ENCODE measurements at regions not wholly inside any gene's neighbourhood (a gene's known extent, or its start where the extent isn't known, plus 50 kb on each side); places are given as distances from the start of the nearest gene placed in this dataset.

DNA sequence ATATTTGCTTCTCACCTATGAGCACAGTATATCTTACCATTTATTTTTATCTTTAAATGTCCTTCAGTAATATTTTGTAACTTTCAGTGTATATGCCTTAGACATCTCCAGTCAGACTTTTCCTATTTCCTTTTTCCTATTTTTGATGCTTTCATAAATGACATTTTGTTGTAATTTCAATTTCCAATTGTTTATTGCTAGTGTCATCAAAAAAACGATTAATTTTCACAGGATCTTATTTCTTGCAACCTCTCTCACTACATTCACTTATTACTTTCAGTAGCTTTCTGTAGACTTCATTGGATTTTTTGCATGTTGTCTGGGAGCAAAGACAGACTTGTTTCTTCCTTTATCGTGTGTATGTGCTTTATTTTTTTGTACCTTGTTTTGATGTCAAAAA lies 602.4 kb downstream of the AJAP1 start:
- no peak overlapping the region for H2AFZ ChIP-seq (ENCODE audit: low read depth, low read length, poor library complexity, severe bottlenecking)
- BruUV-seq (replicated peaks), result no TSS peak
- no peaks in the 10 kb centered on the region for H3K79me2 ChIP-seq (ENCODE audit: insufficient read depth, low read length)
- ChIA-PET CTCF (no interaction called here), POLR2A (no interaction called here), RAD21 (ENCODE audit: low non-redundant PET in 1 of 2, low total read pairs in 2 of 2, uncharacterized antibody in 2 of 2, unreplicated experiment in 2 of 2) (no interaction called here)
- H3K4me1 ChIP-seq (ENCODE audit: control insufficient read depth in 1 of 2, insufficient read depth in 2 of 2, low read length in 2 of 2), result no peaks in the 10 kb centered on the region
- H3K9me3 ChIP-seq (ENCODE audit: control insufficient read depth in 1 of 2, insufficient read depth in 1 of 2, low read depth in 1 of 2, low read length in 2 of 2), result peaks cover 0 to 4% of the 10 kb centered on the region in 2 experiments; a peak in 2 of 4 replicates
- no peak overlapping the region for H3K4me2 ChIP-seq (ENCODE audit: low read length)
- no peak overlapping the region for H3K27ac ChIP-seq (ENCODE audit: low read depth, low read length)
- H3K9me2 ChIP-seq (ENCODE audit: insufficient read depth), result no peaks in the 10 kb centered on the region
- H3K4me3 ChIP-seq (replicated peaks in 1 of 2; ENCODE audit: low read depth in 1 of 2, low read length in 2 of 2), result no peak overlapping the region
- DNase-seq (ENCODE audit: low read depth, low spot score) (no peak), ATAC-seq (no peak)
- no peak overlapping the region for H3K9ac ChIP-seq (ENCODE audit: low read length)
- intact Hi-C loops (cut with micrococcal nuclease), result no loop called here
- no peaks in the 10 kb centered on the region for H3K27me3 ChIP-seq (ENCODE audit: insufficient read depth, low read length)
- no peaks in the 10 kb centered on the region for H4K20me1 ChIP-seq (ENCODE audit: insufficient read depth)
- TF ChIP-seq YY1 (IDR thresholded peaks at IDR 0.05; ENCODE audit: extremely low read depth, insufficient replicate concordance, low read depth, low read length), result no peak
- TF ChIP-seq, protein P1, sequence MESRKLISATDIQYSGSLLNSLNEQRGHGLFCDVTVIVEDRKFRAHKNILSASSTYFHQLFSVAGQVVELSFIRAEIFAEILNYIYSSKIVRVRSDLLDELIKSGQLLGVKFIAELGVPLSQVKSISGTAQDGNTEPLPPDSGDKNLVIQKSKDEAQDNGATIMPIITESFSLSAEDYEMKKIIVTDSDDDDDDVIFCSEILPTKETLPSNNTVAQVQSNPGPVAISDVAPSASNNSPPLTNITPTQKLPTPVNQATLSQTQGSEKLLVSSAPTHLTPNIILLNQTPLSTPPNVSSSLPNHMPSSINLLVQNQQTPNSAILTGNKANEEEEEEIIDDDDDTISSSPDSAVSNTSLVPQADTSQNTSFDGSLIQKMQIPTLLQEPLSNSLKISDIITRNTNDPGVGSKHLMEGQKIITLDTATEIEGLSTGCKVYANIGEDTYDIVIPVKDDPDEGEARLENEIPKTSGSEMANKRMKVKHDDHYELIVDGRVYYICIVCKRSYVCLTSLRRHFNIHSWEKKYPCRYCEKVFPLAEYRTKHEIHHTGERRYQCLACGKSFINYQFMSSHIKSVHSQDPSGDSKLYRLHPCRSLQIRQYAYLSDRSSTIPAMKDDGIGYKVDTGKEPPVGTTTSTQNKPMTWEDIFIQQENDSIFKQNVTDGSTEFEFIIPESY (IDR thresholded peaks at IDR 0.05; ENCODE audit: extremely low read depth, insufficient replicate concordance, low read length), result no peak
- no peak for TF ChIP-seq TCF7L2 (IDR thresholded peaks at IDR 0.05; ENCODE audit: borderline replicate concordance, extremely low read depth, insufficient read depth, insufficient read length)
- no peak for TF ChIP-seq RAD21 (IDR thresholded peaks at IDR 0.05; ENCODE audit: low read depth)
- TF ChIP-seq ELF1 (IDR thresholded peaks at IDR 0.05; ENCODE audit: borderline replicate concordance, low read depth), result no peak
- no peak for TF ChIP-seq POLR2A (IDR thresholded peaks at IDR 0.05; ENCODE audit: borderline replicate concordance, extremely low read depth, insufficient read depth, insufficient read length)
- TF ChIP-seq, protein P2, sequence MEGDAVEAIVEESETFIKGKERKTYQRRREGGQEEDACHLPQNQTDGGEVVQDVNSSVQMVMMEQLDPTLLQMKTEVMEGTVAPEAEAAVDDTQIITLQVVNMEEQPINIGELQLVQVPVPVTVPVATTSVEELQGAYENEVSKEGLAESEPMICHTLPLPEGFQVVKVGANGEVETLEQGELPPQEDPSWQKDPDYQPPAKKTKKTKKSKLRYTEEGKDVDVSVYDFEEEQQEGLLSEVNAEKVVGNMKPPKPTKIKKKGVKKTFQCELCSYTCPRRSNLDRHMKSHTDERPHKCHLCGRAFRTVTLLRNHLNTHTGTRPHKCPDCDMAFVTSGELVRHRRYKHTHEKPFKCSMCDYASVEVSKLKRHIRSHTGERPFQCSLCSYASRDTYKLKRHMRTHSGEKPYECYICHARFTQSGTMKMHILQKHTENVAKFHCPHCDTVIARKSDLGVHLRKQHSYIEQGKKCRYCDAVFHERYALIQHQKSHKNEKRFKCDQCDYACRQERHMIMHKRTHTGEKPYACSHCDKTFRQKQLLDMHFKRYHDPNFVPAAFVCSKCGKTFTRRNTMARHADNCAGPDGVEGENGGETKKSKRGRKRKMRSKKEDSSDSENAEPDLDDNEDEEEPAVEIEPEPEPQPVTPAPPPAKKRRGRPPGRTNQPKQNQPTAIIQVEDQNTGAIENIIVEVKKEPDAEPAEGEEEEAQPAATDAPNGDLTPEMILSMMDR (IDR thresholded peaks at IDR 0.05 in 2 of 3, conservative IDR thresholded peaks at IDR 0.05 in 1 of 3; ENCODE audit: borderline replicate concordance in 1 of 3, insufficient read depth in 1 of 3, low read depth in 2 of 3, low read length in 2 of 3), result no peak
- TF ChIP-seq EZH2 (IDR thresholded peaks at IDR 0.05), result no peak
- no peak for TF ChIP-seq CBX3 (IDR thresholded peaks at IDR 0.05; ENCODE audit: low read depth)
- TF ChIP-seq, protein P3, sequence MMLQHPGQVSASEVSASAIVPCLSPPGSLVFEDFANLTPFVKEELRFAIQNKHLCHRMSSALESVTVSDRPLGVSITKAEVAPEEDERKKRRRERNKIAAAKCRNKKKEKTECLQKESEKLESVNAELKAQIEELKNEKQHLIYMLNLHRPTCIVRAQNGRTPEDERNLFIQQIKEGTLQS (IDR thresholded peaks at IDR 0.05), result no peak
- no peak for TF ChIP-seq SP1 (IDR thresholded peaks at IDR 0.05; ENCODE audit: low read depth)
- TF ChIP-seq, protein P4, sequence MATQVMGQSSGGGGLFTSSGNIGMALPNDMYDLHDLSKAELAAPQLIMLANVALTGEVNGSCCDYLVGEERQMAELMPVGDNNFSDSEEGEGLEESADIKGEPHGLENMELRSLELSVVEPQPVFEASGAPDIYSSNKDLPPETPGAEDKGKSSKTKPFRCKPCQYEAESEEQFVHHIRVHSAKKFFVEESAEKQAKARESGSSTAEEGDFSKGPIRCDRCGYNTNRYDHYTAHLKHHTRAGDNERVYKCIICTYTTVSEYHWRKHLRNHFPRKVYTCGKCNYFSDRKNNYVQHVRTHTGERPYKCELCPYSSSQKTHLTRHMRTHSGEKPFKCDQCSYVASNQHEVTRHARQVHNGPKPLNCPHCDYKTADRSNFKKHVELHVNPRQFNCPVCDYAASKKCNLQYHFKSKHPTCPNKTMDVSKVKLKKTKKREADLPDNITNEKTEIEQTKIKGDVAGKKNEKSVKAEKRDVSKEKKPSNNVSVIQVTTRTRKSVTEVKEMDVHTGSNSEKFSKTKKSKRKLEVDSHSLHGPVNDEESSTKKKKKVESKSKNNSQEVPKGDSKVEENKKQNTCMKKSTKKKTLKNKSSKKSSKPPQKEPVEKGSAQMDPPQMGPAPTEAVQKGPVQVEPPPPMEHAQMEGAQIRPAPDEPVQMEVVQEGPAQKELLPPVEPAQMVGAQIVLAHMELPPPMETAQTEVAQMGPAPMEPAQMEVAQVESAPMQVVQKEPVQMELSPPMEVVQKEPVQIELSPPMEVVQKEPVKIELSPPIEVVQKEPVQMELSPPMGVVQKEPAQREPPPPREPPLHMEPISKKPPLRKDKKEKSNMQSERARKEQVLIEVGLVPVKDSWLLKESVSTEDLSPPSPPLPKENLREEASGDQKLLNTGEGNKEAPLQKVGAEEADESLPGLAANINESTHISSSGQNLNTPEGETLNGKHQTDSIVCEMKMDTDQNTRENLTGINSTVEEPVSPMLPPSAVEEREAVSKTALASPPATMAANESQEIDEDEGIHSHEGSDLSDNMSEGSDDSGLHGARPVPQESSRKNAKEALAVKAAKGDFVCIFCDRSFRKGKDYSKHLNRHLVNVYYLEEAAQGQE (IDR thresholded peaks at IDR 0.05; ENCODE audit: low read depth), result no peak
- no peak for TF ChIP-seq POLR2AphosphoS5 (IDR thresholded peaks at IDR 0.05; ENCODE audit: low read depth, low read length)
- TF ChIP-seq EZH2phosphoT487 (IDR thresholded peaks at IDR 0.05; ENCODE audit: borderline replicate concordance), result no peak
- no peak for TF ChIP-seq SRF (IDR thresholded peaks at IDR 0.05; ENCODE audit: low read depth)
- no peak for TF ChIP-seq ZNF274 (IDR thresholded peaks at IDR 0.05; ENCODE audit: low read depth, low read length)
- TF ChIP-seq CEBPB (IDR thresholded peaks at IDR 0.05; ENCODE audit: low read depth), result no peak
- TF ChIP-seq JUND (IDR thresholded peaks at IDR 0.05), result no peak
- no peak for TF ChIP-seq ZFX (IDR thresholded peaks at IDR 0.05)
- TF ChIP-seq, protein P5, sequence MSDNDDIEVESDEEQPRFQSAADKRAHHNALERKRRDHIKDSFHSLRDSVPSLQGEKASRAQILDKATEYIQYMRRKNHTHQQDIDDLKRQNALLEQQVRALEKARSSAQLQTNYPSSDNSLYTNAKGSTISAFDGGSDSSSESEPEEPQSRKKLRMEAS (IDR thresholded peaks at IDR 0.05), result no peak
- H3K36me3 ChIP-seq (ENCODE audit: control insufficient read depth in 1 of 2, insufficient read depth in 2 of 2, low read length in 2 of 2), result no peaks in the 10 kb centered on the region

All from HCT116 (cell line).